ENCODE measurements at regions not wholly inside any gene's neighbourhood (a gene's known extent, or its start where the extent isn't known, plus 50 kb on each side); places are given as distances from the start of the nearest gene placed in this dataset.
A peak's percentile ranks its signal among the peaks of the same experiment; 100 is the strongest.

GRCh38 chr17:33968350-33969044, 286.6 kb upstream of the CCL2 start:
- no peak for TF ChIP-seq CTCF (IDR thresholded peaks at IDR 0.05; ENCODE audit: low read depth, low read length, missing control alignments)
- no peak overlapping the region for H3K4me3 ChIP-seq (ENCODE audit: low read depth, low read length)
- DNase-seq (ENCODE audit: low read depth): peak; percentile 82

DNA sequence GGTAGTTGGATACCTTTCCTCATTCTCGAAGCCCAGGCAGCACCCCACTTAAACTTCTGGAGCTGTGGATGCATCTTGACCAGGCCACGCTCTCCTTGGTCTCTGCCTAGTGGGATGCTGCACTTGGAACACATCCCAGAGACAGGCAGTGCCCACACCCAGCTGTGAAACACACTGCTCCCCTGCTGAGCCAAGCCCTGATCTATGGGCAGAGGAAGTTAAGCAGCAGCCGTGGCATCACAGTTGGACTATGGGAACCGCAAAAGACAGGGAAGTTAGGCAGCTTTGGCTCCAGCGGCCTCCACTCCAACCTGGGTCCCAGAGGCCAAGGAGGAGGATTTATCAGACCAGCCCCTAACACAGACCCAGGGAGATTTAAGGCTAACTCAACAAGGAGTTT, 284.8 kb upstream of the CCL2 start:
- TF ChIP-seq CTCF (IDR thresholded peaks at IDR 0.05; ENCODE audit: low read depth, low read length, missing control alignments): no peak
- DNase-seq (ENCODE audit: low read depth): no peak
- H3K4me3 ChIP-seq (ENCODE audit: low read depth, low read length): no peak overlapping the region

DNA sequence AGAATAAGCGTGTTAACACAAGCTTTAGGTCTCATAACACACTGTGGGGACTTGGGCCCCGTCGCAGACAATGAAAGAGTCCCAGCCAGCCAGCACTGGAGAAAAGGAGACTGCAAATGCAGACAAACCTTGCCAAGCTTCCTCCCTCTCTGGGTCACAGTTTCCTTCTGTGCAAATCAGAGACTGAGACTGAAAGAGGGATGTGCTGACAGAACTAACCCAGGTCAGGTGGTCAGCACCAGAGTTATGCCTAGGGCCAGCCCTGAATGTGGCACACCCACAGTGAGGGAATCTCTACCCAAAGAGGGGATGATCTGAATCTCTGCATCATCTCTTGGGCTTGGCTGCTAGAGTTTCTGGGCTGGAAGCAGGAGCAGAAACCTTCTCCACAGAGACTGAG, 282.3 kb upstream of the CCL2 start:
- no peak overlapping the region for H3K4me3 ChIP-seq (ENCODE audit: low read depth, low read length)
- no peak for DNase-seq (ENCODE audit: low read depth)
- no peak for TF ChIP-seq CTCF (IDR thresholded peaks at IDR 0.05; ENCODE audit: low read depth, low read length, missing control alignments)

- TF ChIP-seq CTCF (IDR thresholded peaks at IDR 0.05; ENCODE audit: low read depth, low read length, missing control alignments): no peak
- DNase-seq (ENCODE audit: low read depth): no peak
- H3K4me3 ChIP-seq (ENCODE audit: low read depth, low read length): no peak overlapping the region
Measured at GRCh38 chr17:33973491-33973890, 281.6 kb upstream of the CCL2 start.

GRCh38 chr17:33974276-33974675, 280.8 kb upstream of the CCL2 start:
- no peak for DNase-seq (ENCODE audit: low read depth)
- TF ChIP-seq CTCF (IDR thresholded peaks at IDR 0.05; ENCODE audit: low read depth, low read length, missing control alignments): no peak
- no peak overlapping the region for H3K4me3 ChIP-seq (ENCODE audit: low read depth, low read length)

- no peak for DNase-seq (ENCODE audit: low read depth)
- H3K4me3 ChIP-seq (ENCODE audit: low read depth, low read length): no peak overlapping the region
- no peak for TF ChIP-seq CTCF (IDR thresholded peaks at IDR 0.05; ENCODE audit: low read depth, low read length, missing control alignments)
Measured at GRCh38 chr17:33976831-33977230, 278.3 kb upstream of the CCL2 start.

Data from GM12864 (cell line).